IPS-NIHi7 (cell line): ENCODE measurements at regions not wholly inside any gene's neighbourhood (a gene's known extent, or its start where the extent isn't known, plus 50 kb on each side); places are given as distances from the start of the nearest gene placed in this dataset.
A peak's percentile ranks its signal among the peaks of the same experiment; 100 is the strongest.
"Not testable (repeated sequence)": the region's sequence is repeated elsewhere in the genome, so short reads cannot be mapped to it uniquely, and the experiment has no call there.

Experiments
- DNase-seq: peaks from one replicate; pipeline ENCODE4 v3.0.0; 2012; ENCODE audit warnings: mixed read lengths; ENCODE audit errors: extremely low spot score

GRCh38 chr5:84961193-84961592 is 576.5 kb upstream of the EDIL3 start:
- no peak for DNase-seq

- no peak for DNase-seq
Measured at GRCh38 chr5:84961903-84962302, 577.2 kb upstream of the EDIL3 start.

GRCh38 chr5:84983093-84983492 is 598.4 kb upstream of the EDIL3 start:
- DNase-seq = no peak

GRCh38 chr5:84985148-84985547 is 600.5 kb upstream of the EDIL3 start:
- no peak for DNase-seq

- no peak for DNase-seq
Measured at GRCh38 chr5:84986688-84987087, 602.0 kb upstream of the EDIL3 start.

GRCh38 chr5:85000671-85001070 is 616.0 kb upstream of the EDIL3 start:
- no peak for DNase-seq

GRCh38 chr5:85002026-85002425 is 617.3 kb upstream of the EDIL3 start:
- not testable (repeated sequence) for DNase-seq

- DNase-seq = no peak
Measured at GRCh38 chr5:85010014-85010562, 625.4 kb upstream of the EDIL3 start.

GRCh38 chr5:85017261-85017660 is 632.6 kb upstream of the EDIL3 start:
- no peak for DNase-seq

GRCh38 chr5:85030316-85031084 is 645.8 kb upstream of the EDIL3 start:
- no peak for DNase-seq

GRCh38 chr5:85049020-85049419 is 664.3 kb upstream of the EDIL3 start:
- DNase-seq = peak; percentile 27

- no peak for DNase-seq
Measured at GRCh38 chr5:85052826-85053225, 668.1 kb upstream of the EDIL3 start.

GRCh38 chr5:85069659-85070640 is 685.3 kb upstream of the EDIL3 start:
- no peak for DNase-seq

- no peak for DNase-seq
Measured at GRCh38 chr5:85077581-85077980, 692.9 kb upstream of the EDIL3 start.

- no peak for DNase-seq
Measured at GRCh38 chr5:85096421-85096820, 711.7 kb upstream of the EDIL3 start.

- DNase-seq = peak; percentile 9
Measured at GRCh38 chr5:85108471-85108870, 723.8 kb upstream of the EDIL3 start.

- no peak for DNase-seq
Measured at GRCh38 chr5:85109616-85110015, 724.9 kb upstream of the EDIL3 start.

GRCh38 chr5:85132269-85132668 is 747.6 kb upstream of the EDIL3 start:
- no peak for DNase-seq

GRCh38 chr5:85140471-85140870 is 755.8 kb upstream of the EDIL3 start:
- no peak for DNase-seq

GRCh38 chr5:85143138-85143537 is 758.5 kb upstream of the EDIL3 start:
- no peak for DNase-seq

- DNase-seq = no peak
Measured at GRCh38 chr5:85148701-85149100, 764.0 kb upstream of the EDIL3 start.

- no peak for DNase-seq
Measured at GRCh38 chr5:85159395-85159794, 774.7 kb upstream of the EDIL3 start.
